ENCODE measurements at regions not wholly inside any gene's neighbourhood (a gene's known extent, or its start where the extent isn't known, plus 50 kb on each side); places are given as distances from the start of the nearest gene placed in this dataset.
"Not testable (repeated sequence)": the region's sequence is repeated elsewhere in the genome, so short reads cannot be mapped to it uniquely, and the experiment has no call there.

GRCh38 chr14:106308839-106309389, 782.5 kb downstream of the TMEM121 start:
- DNase-seq (ENCODE audit: low read depth in 2 of 2), result peak; percentile 20 to 58

GRCh38 chr14:106309423-106309822, 783.0 kb downstream of the TMEM121 start:
- no peak for DNase-seq (ENCODE audit: low read depth in 2 of 2)

GRCh38 chr14:106315436-106315835, 789.1 kb downstream of the TMEM121 start:
- DNase-seq (ENCODE audit: low read depth in 2 of 2), result no peak

GRCh38 chr14:106317593-106317992, 791.2 kb downstream of the TMEM121 start:
- DNase-seq (ENCODE audit: low read depth in 2 of 2), result no peak

GRCh38 chr14:106318700-106319099, 792.3 kb downstream of the TMEM121 start:
- peak; percentile 12 to 26 for DNase-seq (ENCODE audit: low read depth in 2 of 2)

GRCh38 chr14:106323970-106324369, 797.6 kb downstream of the TMEM121 start:
- DNase-seq (ENCODE audit: low read depth in 2 of 2), result peak in 1 of 2 donors; percentile 9

- DNase-seq (ENCODE audit: low read depth in 2 of 2), result no peak
Measured at GRCh38 chr14:106327234-106327633, 800.9 kb downstream of the TMEM121 start.

- DNase-seq (ENCODE audit: low read depth in 2 of 2), result not testable (repeated sequence)
Measured at GRCh38 chr14:106327702-106328353, 801.4 kb downstream of the TMEM121 start.

- not testable (repeated sequence) for DNase-seq (ENCODE audit: low read depth in 2 of 2)
Measured at GRCh38 chr14:106329243-106329642, 802.9 kb downstream of the TMEM121 start.

GRCh38 chr14:106329987-106330774, 803.8 kb downstream of the TMEM121 start:
- not testable (repeated sequence) for DNase-seq (ENCODE audit: low read depth in 2 of 2)

GRCh38 chr14:106334428-106335109, 808.2 kb downstream of the TMEM121 start:
- peak; percentile 56 to 91 for DNase-seq (ENCODE audit: low read depth in 2 of 2)

- DNase-seq (ENCODE audit: low read depth in 2 of 2), result not testable (repeated sequence)
Measured at GRCh38 chr14:106335110-106335429, 808.7 kb downstream of the TMEM121 start.

GRCh38 chr14:106338775-106339174, 812.4 kb downstream of the TMEM121 start:
- not testable (repeated sequence) for DNase-seq (ENCODE audit: low read depth in 2 of 2)

- DNase-seq (ENCODE audit: low read depth in 2 of 2), result not testable (repeated sequence)
Measured at GRCh38 chr14:106340658-106341057, 814.3 kb downstream of the TMEM121 start.

- DNase-seq (ENCODE audit: low read depth in 2 of 2), result not testable (repeated sequence)
Measured at GRCh38 chr14:106341161-106341560, 814.8 kb downstream of the TMEM121 start.

- DNase-seq (ENCODE audit: low read depth in 2 of 2), result no peak
Measured at GRCh38 chr14:106343626-106344025, 817.2 kb downstream of the TMEM121 start.

GRCh38 chr14:106344065-106344614, 817.8 kb downstream of the TMEM121 start:
- not testable (repeated sequence) for DNase-seq (ENCODE audit: low read depth in 2 of 2)

- DNase-seq (ENCODE audit: low read depth in 2 of 2), result not testable (repeated sequence)
Measured at GRCh38 chr14:106344791-106345479, 818.6 kb downstream of the TMEM121 start.

- no peak for DNase-seq (ENCODE audit: low read depth in 2 of 2)
Measured at GRCh38 chr14:106346084-106346483, 819.7 kb downstream of the TMEM121 start.

- no peak for DNase-seq (ENCODE audit: low read depth in 2 of 2)
Measured at GRCh38 chr14:106346534-106347290, 820.3 kb downstream of the TMEM121 start.
